Transverse colon (tissue), 4 donors: ENCODE measurements at regions not wholly inside any gene's neighbourhood (a gene's known extent, or its start where the extent isn't known, plus 50 kb on each side); places are given as distances from the start of the nearest gene placed in this dataset.

Experiments used
- DNase-seq: peaks from one replicate; pipeline ENCODE4 v3.0.0-alpha.2; 2019
- H3K27ac ChIP-seq, 4 donors: fragments of 200-600 bp; sonication (generic); 2 replicates each; pipeline ENCODE4 v1.5.1; 2016 to 2018; ENCODE audit warnings: inconsistent platforms in 4 of 4
- H3K27me3 ChIP-seq: fragments of 200-600 bp; sonication (generic); 2 replicates; pipeline ENCODE4 v1.5.1; 2017; ENCODE audit warnings: inconsistent platforms
- H3K36me3 ChIP-seq, 4 donors: fragments of 200-600 bp; sonication (generic); 2 replicates each; pipeline ENCODE4 v1.5.1; 2017 to 2019; ENCODE audit warnings: inconsistent platforms in 4 of 4
- H3K4me1 ChIP-seq, 4 donors: fragments of 200-600 bp; sonication (generic); 2 replicates each; pipeline ENCODE4 v1.5.1; 2017 to 2020; ENCODE audit warnings: inconsistent platforms in 4 of 4
- H3K4me3 ChIP-seq, 4 donors: fragments of 200-600 bp; sonication (generic); 1 replicate in 1 of 4; 2 replicates in 3 of 4; pipeline versions ENCODE4 v1.5.1 to v1.6.1; 2017 to 2019; ENCODE audit warnings: inconsistent platforms in 4 of 4
- H3K9me3 ChIP-seq, 2 donors: fragments of 200-600 bp; sonication (generic); 2 replicates each; pipeline ENCODE4 v1.5.1; 2017 to 2019; ENCODE audit warnings: inconsistent platforms in 2 of 2
- EP300 ChIP-seq: sonication (generic); formaldehyde crosslinking; IDR thresholded peaks from one replicate; pipeline ENCODE4 v1.6.1; 2017; ENCODE audit warnings: antibody characterized with exemption, low read depth
- POLR2A ChIP-seq: fragments of 450-650 bp; IDR thresholded peaks from one replicate; pipeline ENCODE4 v1.6.1; 2016; ENCODE audit warnings: antibody characterized with exemption, mild to moderate bottlenecking, moderate library complexity
- POLR2AphosphoS5 ChIP-seq, 3 donors: sonication (generic); formaldehyde crosslinking; IDR thresholded peaks; one replicate each; pipeline ENCODE4 v1.6.1; 2016; ENCODE audit warnings: antibody characterized with exemption in 3 of 3
- WGBS, 2 donors: methylation state at CpG; one replicate each; pipeline ENCODE4 v1.1.5; 2018; ENCODE audit warnings: low coverage in 1 of 2; 5-methylcytosine and 5-hydroxymethylcytosine counted together
- in situ Hi-C, 4 donors: fragments of 200-750 bp; cut with MboI; loops; one replicate each; pipeline versions ENCODE4 v1.15.0 to v1.15.1; 2017; ENCODE audit warnings: low sequenced_read_pairs in 3 of 4, low pct_ligation_motif_present in 1 of 4, low pct_unique_long_range_greater_than_20kb in 1 of 4
- intact Hi-C: fragments of 100-400 bp; cut with DNase I; formaldehyde crosslinking; loops from one replicate; pipeline ENCODE4 v1.15.1; 2023; ENCODE audit warnings: low total_unique reads
- TF ChIP-seq, protein P1 (sequence below), 5 experiments: fragments of 200-600 bp in 3 of 5; fragments of 450-650 bp in 2 of 5; sonication (generic) in 3 of 5; IDR thresholded peaks; 1 replicate in 2 of 5; 2 replicates in 3 of 5; pipeline ENCODE4 v1.5.1; 2016 to 2017; ENCODE audit warnings: antibody characterized with exemption in 5 of 5, inconsistent platforms in 3 of 5, mild to moderate bottlenecking in 2 of 5, moderate library complexity in 1 of 5

DNA sequence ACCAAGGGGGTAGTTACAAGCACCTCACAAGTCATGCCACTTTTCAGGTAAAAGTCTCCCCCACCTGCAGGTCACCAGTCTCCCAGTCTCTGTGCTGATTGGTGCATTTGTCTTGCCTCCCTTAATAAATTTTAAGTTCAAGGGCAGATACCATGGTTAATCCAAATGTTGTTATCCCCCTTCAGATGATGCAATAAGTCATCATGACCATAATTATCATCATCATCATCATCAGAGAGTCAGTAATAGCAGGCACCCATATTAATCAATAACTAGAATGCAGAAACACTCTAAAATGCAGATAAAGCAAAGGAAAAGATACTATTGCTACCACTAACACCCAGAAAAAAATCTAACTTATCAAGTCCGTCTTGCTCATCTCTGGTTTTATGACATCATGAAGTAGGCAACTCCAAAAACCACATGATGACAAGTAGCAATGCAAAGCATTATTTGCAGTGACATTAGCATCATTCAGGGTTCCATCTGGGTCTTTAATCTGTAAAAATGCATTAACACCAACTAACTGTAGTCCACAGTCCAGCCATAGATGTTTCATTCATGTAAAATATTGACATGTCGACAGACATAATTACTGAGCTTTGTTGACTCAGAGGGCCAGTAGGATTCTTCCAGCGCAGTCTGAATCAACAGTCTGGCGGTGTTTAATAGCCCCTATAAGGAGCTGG, 492.0 kb upstream of the RUNX1 start:
- intact Hi-C loops: no loop called here

DNA sequence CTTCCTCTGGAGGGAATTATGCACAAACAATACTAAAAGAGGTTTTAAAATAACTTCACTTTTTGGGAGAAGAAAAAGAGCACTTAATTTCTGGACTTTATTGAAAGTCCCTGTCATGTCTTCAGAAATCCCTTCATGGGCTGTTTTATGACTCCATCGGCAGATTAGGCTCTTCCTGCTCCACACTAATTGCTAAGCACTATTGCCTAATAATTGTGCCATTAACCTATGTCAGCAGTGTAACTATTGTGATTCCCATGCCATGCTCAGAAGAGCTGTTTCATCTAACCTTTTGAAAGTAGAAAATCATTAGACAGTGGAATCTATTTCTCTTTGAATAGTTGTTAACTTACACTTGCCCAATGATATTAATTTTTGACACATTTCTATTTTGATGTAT, 489.3 kb upstream of the RUNX1 start:
- no peaks in the 10 kb centered on the region for H3K4me1 ChIP-seq
- no peaks in the 10 kb centered on the region for H3K36me3 ChIP-seq
- DNase-seq: no peak
- WGBS, 2 donors: 59 to 67% methylated on average over 1 of the region's 1 CpG
- no peak overlapping the region for H3K4me3 ChIP-seq
- no peak overlapping the region for H3K27ac ChIP-seq
- no peaks in the 10 kb centered on the region for H3K9me3 ChIP-seq
- H3K27me3 ChIP-seq: no peaks in the 10 kb centered on the region
- in situ Hi-C loops (no loop called here), intact Hi-C loops (no loop called here)
- TF ChIP-seq EP300 (no peak), POLR2AphosphoS5 (IDR thresholded peaks at IDR 0.05) (no peak), POLR2A (no peak)
- TF ChIP-seq, protein P1, sequence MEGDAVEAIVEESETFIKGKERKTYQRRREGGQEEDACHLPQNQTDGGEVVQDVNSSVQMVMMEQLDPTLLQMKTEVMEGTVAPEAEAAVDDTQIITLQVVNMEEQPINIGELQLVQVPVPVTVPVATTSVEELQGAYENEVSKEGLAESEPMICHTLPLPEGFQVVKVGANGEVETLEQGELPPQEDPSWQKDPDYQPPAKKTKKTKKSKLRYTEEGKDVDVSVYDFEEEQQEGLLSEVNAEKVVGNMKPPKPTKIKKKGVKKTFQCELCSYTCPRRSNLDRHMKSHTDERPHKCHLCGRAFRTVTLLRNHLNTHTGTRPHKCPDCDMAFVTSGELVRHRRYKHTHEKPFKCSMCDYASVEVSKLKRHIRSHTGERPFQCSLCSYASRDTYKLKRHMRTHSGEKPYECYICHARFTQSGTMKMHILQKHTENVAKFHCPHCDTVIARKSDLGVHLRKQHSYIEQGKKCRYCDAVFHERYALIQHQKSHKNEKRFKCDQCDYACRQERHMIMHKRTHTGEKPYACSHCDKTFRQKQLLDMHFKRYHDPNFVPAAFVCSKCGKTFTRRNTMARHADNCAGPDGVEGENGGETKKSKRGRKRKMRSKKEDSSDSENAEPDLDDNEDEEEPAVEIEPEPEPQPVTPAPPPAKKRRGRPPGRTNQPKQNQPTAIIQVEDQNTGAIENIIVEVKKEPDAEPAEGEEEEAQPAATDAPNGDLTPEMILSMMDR (IDR thresholded peaks at IDR 0.05): no peak

More for the DNA sequence above, 492.0 kb upstream of the RUNX1 start:
- in situ Hi-C loops: no loop called here
- TF ChIP-seq, protein P1 (IDR thresholded peaks at IDR 0.05): no peak
- TF ChIP-seq POLR2A: no peak
- TF ChIP-seq EP300: no peak
- no peak for TF ChIP-seq POLR2AphosphoS5 (IDR thresholded peaks at IDR 0.05)
- no peak for DNase-seq
- H3K27me3 ChIP-seq: no peaks in the 10 kb centered on the region
- WGBS, 2 donors: 53 to 56% methylated on average over 1 to 4 of the region's 4 CpGs
- H3K9me3 ChIP-seq: no peaks in the 10 kb centered on the region
- H3K4me3 ChIP-seq: no peak overlapping the region
- H3K4me1 ChIP-seq: no peaks in the 10 kb centered on the region
- H3K36me3 ChIP-seq: no peaks in the 10 kb centered on the region
- H3K27ac ChIP-seq: no peak overlapping the region

DNA sequence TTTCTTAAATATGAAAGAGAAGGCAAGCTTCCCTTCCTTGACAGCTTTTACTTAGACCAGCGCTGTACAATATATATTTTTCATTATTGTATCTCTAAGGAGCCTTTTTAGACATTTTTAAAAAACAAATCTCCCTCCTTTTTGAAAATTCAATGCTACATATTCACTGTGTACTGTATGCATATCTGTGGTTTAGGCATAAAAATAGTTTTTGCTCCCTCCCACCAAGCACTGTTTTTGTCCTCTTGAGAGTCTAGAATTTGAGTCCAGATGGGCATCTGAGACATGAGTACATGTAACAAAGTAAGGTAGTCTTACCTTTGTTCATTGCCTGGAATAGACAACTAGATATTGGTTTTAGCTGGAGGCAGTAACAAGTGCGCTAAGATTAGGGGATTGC, 488.5 kb upstream of the RUNX1 start:
- TF ChIP-seq, protein P1 (IDR thresholded peaks at IDR 0.05): no peak
- no peak for TF ChIP-seq POLR2AphosphoS5 (IDR thresholded peaks at IDR 0.05)
- no peak for TF ChIP-seq EP300
- TF ChIP-seq POLR2A: no peak
- H3K27ac ChIP-seq: no peak overlapping the region
- no peaks in the 10 kb centered on the region for H3K4me1 ChIP-seq
- no peak overlapping the region for H3K4me3 ChIP-seq
- intact Hi-C loops (no loop called here), in situ Hi-C loops (no loop called here)
- H3K27me3 ChIP-seq: no peaks in the 10 kb centered on the region
- 70 to 93% methylated on average over 1 to 2 of the region's 2 CpGs for WGBS, 2 donors
- DNase-seq: no peak
- H3K36me3 ChIP-seq: no peaks in the 10 kb centered on the region
- H3K9me3 ChIP-seq: no peaks in the 10 kb centered on the region

DNA sequence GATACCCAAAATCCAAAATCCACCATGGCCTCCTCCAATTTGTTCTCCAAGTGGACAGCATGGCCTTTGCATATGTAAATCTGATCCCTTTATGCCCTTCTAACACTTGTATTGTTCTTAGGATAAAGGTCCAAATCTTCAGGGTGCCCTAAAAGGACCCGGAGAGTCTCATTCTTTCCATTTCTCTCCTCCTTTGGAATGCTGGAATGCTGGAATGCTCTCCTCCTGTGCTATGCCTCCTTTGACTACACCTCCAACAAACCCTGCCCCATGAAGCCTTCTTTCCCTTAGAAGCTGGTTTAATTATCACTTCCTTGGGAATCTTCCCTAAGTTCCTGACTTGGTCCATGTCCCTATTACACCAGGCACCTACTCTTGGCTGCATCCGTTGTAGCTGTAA, 484.8 kb upstream of the RUNX1 start:
- intact Hi-C loops (no loop called here), in situ Hi-C loops (no loop called here)
- Histone ChIP-seq H3K4me3 (no peak overlapping the region), H3K9me3 (no peaks in the 10 kb centered on the region), H3K36me3 (no peaks in the 10 kb centered on the region), H3K27ac (no peak overlapping the region), H3K27me3 (no peaks in the 10 kb centered on the region), H3K4me1 (peaks cover 0 to 6% (median 0%) of the 10 kb centered on the region in 4 donors)
- WGBS, 2 donors: 98 to 100% methylated on average over 1 to 2 of the region's 2 CpGs
- DNase-seq: no peak
- TF ChIP-seq EP300 (no peak), POLR2A (no peak), POLR2AphosphoS5 (IDR thresholded peaks at IDR 0.05) (no peak)
- TF ChIP-seq, protein P1 (IDR thresholded peaks at IDR 0.05): no peak
